ENCODE measurements at regions not wholly inside any gene's neighbourhood (a gene's known extent, or its start where the extent isn't known, plus 50 kb on each side); places are given as distances from the start of the nearest gene placed in this dataset.

- Mint-ChIP-seq H3K36me3 (ENCODE audit: low read depth) (no peaks in the 10 kb centered on the region), H3K9me3 (no peaks in the 10 kb centered on the region), H3K4me3 (no peak overlapping the region), H3K27ac (no peak overlapping the region), H3K4me1 (ENCODE audit: low read depth) (no peaks in the 10 kb centered on the region), H3K27me3 (peaks cover 70% of the 10 kb centered on the region)
- DNase-seq (no peak), ATAC-seq (ENCODE audit: poor library complexity) (no peak)
- Histone ChIP-seq H3K4me3 (ENCODE audit: low read length) (no peak overlapping the region), H3K36me3 (ENCODE audit: insufficient read depth, low read length) (no peaks in the 10 kb centered on the region), H3K27ac (ENCODE audit: low read depth in 1 of 2, low read length in 2 of 2) (no peak overlapping the region), H3K27me3 (ENCODE audit: control insufficient read depth in 1 of 2, insufficient read depth in 2 of 2, low read length in 2 of 2) (peaks cover 12 to 17% of the 10 kb centered on the region in 2 experiments), H3K9me3 (ENCODE audit: control insufficient read depth in 1 of 2, insufficient read depth in 1 of 2, low read length in 2 of 2) (peaks cover 0 to 13% of the 10 kb centered on the region in 2 experiments), H3K4me1 (ENCODE audit: insufficient read depth, low read length) (no peaks in the 10 kb centered on the region)
- TF ChIP-seq CTCF (IDR thresholded peaks at IDR 0.05): no peak
- CTCF ChIA-PET: no interaction called here
- POLR2A ChIA-PET: no interaction called here
- intact Hi-C loops (cut with DNase I, micrococcal nuclease): loop anchor here in 1 of 2 experiments (10.0 kb wide), 1 partner anchor 1564 kb away; no protein-coding TSS in a partner anchor
Measured at GRCh38 chr7:156478486-156478885, 162.1 kb upstream of the RNF32 start.

GRCh38 chr7:156475666-156476065, 164.9 kb upstream of the RNF32 start:
- ATAC-seq (ENCODE audit: poor library complexity) (no peak), DNase-seq (no peak)
- intact Hi-C loops (cut with DNase I, micrococcal nuclease): loop anchor here in 1 of 2 experiments (10.0 kb wide), 1 partner anchor 1561 kb away; no protein-coding TSS in a partner anchor
- H3K4me3 Mint-ChIP-seq: no peak overlapping the region
- H3K36me3 ChIP-seq (ENCODE audit: insufficient read depth, low read length): no peaks in the 10 kb centered on the region
- H3K4me1 Mint-ChIP-seq (ENCODE audit: low read depth): no peaks in the 10 kb centered on the region
- H3K27ac Mint-ChIP-seq: no peak overlapping the region
- no peak for TF ChIP-seq CTCF (IDR thresholded peaks at IDR 0.05)
- peaks cover 57% of the 10 kb centered on the region for H3K27me3 Mint-ChIP-seq
- peaks cover 14 to 17% of the 10 kb centered on the region in 2 experiments for H3K27me3 ChIP-seq (ENCODE audit: control insufficient read depth in 1 of 2, insufficient read depth in 2 of 2, low read length in 2 of 2)
- H3K4me3 ChIP-seq (ENCODE audit: low read length): no peak overlapping the region
- peaks cover 0 to 13% of the 10 kb centered on the region in 2 experiments for H3K9me3 ChIP-seq (ENCODE audit: control insufficient read depth in 1 of 2, insufficient read depth in 1 of 2, low read length in 2 of 2)
- H3K36me3 Mint-ChIP-seq (ENCODE audit: low read depth): no peaks in the 10 kb centered on the region
- H3K4me1 ChIP-seq (ENCODE audit: insufficient read depth, low read length): no peaks in the 10 kb centered on the region
- H3K9me3 Mint-ChIP-seq: no peaks in the 10 kb centered on the region
- no peak overlapping the region for H3K27ac ChIP-seq (ENCODE audit: low read depth in 1 of 2, low read length in 2 of 2)
- CTCF ChIA-PET: no interaction called here
- POLR2A ChIA-PET: no interaction called here

DNA sequence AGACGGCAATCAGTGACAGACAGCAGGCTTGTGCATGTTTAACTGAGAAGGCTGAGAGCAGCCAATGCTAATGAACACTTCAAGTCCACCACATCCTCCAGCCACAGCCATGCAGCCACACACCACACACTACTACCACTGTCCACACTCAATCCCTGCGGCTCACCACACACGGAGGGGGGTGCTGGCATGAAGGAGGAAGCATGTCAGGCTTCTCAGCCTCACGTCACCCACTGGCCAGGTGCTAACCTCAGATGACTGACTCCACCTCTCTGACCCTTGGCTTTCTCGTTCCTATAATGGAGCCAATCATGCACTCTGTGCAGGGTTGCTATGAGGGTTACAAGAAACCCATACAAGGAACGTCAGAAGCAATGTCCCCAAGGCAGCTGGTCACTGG, 165.4 kb upstream of the RNF32 start:
- Histone ChIP-seq H3K27ac (ENCODE audit: low read depth in 1 of 2, low read length in 2 of 2) (no peak overlapping the region), H3K27me3 (ENCODE audit: control insufficient read depth in 1 of 2, insufficient read depth in 2 of 2, low read length in 2 of 2) (peaks cover 14 to 17% of the 10 kb centered on the region in 2 experiments), H3K36me3 (ENCODE audit: insufficient read depth, low read length) (no peaks in the 10 kb centered on the region), H3K4me3 (ENCODE audit: low read length) (no peak overlapping the region), H3K4me1 (ENCODE audit: insufficient read depth, low read length) (no peaks in the 10 kb centered on the region), H3K9me3 (ENCODE audit: control insufficient read depth in 1 of 2, insufficient read depth in 1 of 2, low read length in 2 of 2) (peaks cover 0 to 13% of the 10 kb centered on the region in 2 experiments)
- H3K4me1 Mint-ChIP-seq (ENCODE audit: low read depth): no peaks in the 10 kb centered on the region
- CTCF ChIA-PET: no interaction called here
- ATAC-seq (ENCODE audit: poor library complexity): no peak
- no peaks in the 10 kb centered on the region for H3K9me3 Mint-ChIP-seq
- peaks cover 53% of the 10 kb centered on the region for H3K27me3 Mint-ChIP-seq
- no peak overlapping the region for H3K27ac Mint-ChIP-seq
- TF ChIP-seq CTCF (IDR thresholded peaks at IDR 0.05): no peak
- intact Hi-C loops (cut with DNase I, micrococcal nuclease): loop anchor here in 1 of 2 experiments (10.0 kb wide), 1 partner anchor 1560 kb away; no protein-coding TSS in a partner anchor
- no peak for DNase-seq
- POLR2A ChIA-PET: no interaction called here
- H3K36me3 Mint-ChIP-seq (ENCODE audit: low read depth): no peaks in the 10 kb centered on the region
- H3K4me3 Mint-ChIP-seq: no peak overlapping the region

All from CD4-positive, alpha-beta T cell (primary cell).